Retinal pigment epithelial cell (primary cell): ENCODE measurements at regions not wholly inside any gene's neighbourhood (a gene's known extent, or its start where the extent isn't known, plus 50 kb on each side); places are given as distances from the start of the nearest gene placed in this dataset.

ENCODE experiments used
- DNase-seq: peaks from one replicate; pipeline ENCODE4 v3.0.0-alpha.2; 2010; ENCODE audit warnings: low read depth
- H3K4me3 ChIP-seq: 2 replicates; pipeline ENCODE4 v1.5.1; 2011; ENCODE audit warnings: mild to moderate bottlenecking, low read length, control low read depth, moderate library complexity
- CTCF ChIP-seq: conservative IDR thresholded peaks from 2 replicates; pipeline ENCODE4 v1.5.1; 2011; ENCODE audit warnings: low read depth, low read length, control low read depth, inconsistent platforms

GRCh38 chr2:215780907-215781685 lies 232.3 kb downstream of the MREG start:
- no peak for DNase-seq

GRCh38 chr2:215780313-215780712 lies 233.0 kb downstream of the MREG start:
- no peak overlapping the region for H3K4me3 ChIP-seq
- TF ChIP-seq CTCF: no peak
- no peak for DNase-seq

More at GRCh38 chr2:215780907-215781685, 232.3 kb downstream of the MREG start:
- no peak for TF ChIP-seq CTCF
- H3K4me3 ChIP-seq: no peak overlapping the region

GRCh38 chr2:215779912-215780311 lies 233.4 kb downstream of the MREG start:
- H3K4me3 ChIP-seq: no peak overlapping the region
- TF ChIP-seq CTCF: no peak
- no peak for DNase-seq

DNA sequence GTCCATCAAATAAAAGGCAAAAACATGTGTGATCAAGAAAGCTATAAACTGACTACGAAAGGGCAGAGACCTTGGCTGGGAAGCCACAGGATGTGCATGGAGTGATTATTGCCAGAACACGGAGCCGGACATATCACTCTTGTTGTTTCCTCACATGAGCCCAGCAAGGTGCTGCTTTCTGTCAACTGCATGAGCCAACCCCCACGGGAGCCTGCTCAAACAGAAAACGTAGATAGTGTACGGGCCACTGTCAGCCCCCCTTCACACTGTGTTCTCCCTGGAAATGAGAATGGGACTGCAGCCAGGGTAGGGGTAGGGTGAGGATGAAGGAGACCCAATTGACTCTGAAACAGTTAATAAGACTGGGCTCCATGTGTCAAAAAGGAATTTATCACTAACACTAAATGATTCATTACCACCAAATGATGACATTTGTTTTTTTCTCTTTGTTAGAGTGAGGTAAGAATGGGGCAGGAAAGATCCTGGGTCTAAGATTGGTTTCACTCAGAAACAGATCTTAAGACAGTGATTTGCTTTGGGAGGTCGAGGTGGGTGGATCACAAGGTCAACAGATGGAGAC lies 235.8 kb downstream of the MREG start:
- DNase-seq: no peak
- H3K4me3 ChIP-seq: no peak overlapping the region
- no peak for TF ChIP-seq CTCF

- no peak for DNase-seq
- no peak for TF ChIP-seq CTCF
- H3K4me3 ChIP-seq: no peak overlapping the region
Measured at GRCh38 chr2:215775106-215775505, 238.2 kb downstream of the MREG start.

GRCh38 chr2:215773728-215774127 lies 239.6 kb downstream of the MREG start:
- no peak for TF ChIP-seq CTCF
- no peak for DNase-seq
- no peak overlapping the region for H3K4me3 ChIP-seq
